ENCODE measurements at regions not wholly inside any gene's neighbourhood (a gene's known extent, or its start where the extent isn't known, plus 50 kb on each side); places are given as distances from the start of the nearest gene placed in this dataset.

DNA sequence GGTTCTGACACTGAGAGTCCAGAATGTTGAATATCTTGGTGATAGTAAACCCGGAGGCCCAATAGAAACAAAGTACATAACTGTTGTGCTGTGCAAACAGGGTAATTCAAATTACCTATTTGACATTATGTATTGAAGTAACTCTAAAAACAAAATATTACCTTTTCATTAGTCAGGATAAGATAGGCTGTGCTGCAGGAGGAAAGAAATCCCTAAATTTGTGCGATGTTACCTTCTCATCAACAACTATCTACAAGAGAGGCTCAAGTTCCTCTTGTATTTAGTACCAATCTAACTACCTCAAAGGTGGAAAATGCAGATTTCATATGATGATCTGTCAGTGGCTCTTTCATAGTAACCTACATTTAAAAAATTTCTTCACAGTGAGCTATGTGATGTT lies 367.2 kb downstream of the ZFHX3 start:
- TF ChIP-seq, protein P1, sequence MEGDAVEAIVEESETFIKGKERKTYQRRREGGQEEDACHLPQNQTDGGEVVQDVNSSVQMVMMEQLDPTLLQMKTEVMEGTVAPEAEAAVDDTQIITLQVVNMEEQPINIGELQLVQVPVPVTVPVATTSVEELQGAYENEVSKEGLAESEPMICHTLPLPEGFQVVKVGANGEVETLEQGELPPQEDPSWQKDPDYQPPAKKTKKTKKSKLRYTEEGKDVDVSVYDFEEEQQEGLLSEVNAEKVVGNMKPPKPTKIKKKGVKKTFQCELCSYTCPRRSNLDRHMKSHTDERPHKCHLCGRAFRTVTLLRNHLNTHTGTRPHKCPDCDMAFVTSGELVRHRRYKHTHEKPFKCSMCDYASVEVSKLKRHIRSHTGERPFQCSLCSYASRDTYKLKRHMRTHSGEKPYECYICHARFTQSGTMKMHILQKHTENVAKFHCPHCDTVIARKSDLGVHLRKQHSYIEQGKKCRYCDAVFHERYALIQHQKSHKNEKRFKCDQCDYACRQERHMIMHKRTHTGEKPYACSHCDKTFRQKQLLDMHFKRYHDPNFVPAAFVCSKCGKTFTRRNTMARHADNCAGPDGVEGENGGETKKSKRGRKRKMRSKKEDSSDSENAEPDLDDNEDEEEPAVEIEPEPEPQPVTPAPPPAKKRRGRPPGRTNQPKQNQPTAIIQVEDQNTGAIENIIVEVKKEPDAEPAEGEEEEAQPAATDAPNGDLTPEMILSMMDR (IDR thresholded peaks at IDR 0.05): no peak
- no peaks in the 10 kb centered on the region for H3K9me3 ChIP-seq
- intact Hi-C loops (cut with DNase I, micrococcal nuclease): no loop called here

DNA sequence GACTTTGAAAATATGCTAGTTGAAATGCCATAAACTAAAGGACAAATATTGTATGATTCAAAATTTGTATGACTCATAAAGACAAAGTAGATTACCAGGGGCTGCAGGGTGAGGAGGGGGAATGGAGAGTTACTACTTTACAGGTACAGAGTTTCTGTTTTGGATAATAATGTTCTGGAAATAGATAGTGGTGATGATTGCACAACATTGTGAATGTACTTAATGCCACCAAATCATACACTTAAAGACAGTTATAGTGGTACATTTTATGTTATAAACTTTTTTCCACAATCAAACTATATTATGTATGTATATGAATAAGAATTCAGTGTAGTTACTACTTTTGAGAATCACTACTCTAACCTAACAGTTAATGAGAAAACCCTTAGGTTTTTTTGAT lies 368.1 kb downstream of the ZFHX3 start:
- Histone ChIP-seq H3K4me3 (no peak overlapping the region), H3K4me1 (ENCODE audit: low read depth) (peaks cover 6% of the 10 kb centered on the region), H3K36me3 (ENCODE audit: low read depth) (no peaks in the 10 kb centered on the region), H3K9me3 (no peaks in the 10 kb centered on the region)
- ATAC-seq (no peak), DNase-seq (no peak)
- intact Hi-C loops (cut with DNase I, micrococcal nuclease): no loop called here
- TF ChIP-seq, protein P1 (IDR thresholded peaks at IDR 0.05): no peak

More for the DNA sequence above, 367.2 kb downstream of the ZFHX3 start:
- Histone ChIP-seq H3K36me3 (ENCODE audit: low read depth) (no peaks in the 10 kb centered on the region), H3K4me3 (no peak overlapping the region), H3K4me1 (ENCODE audit: low read depth) (peaks cover 6% of the 10 kb centered on the region)
- ATAC-seq (no peak), DNase-seq (no peak)

DNA sequence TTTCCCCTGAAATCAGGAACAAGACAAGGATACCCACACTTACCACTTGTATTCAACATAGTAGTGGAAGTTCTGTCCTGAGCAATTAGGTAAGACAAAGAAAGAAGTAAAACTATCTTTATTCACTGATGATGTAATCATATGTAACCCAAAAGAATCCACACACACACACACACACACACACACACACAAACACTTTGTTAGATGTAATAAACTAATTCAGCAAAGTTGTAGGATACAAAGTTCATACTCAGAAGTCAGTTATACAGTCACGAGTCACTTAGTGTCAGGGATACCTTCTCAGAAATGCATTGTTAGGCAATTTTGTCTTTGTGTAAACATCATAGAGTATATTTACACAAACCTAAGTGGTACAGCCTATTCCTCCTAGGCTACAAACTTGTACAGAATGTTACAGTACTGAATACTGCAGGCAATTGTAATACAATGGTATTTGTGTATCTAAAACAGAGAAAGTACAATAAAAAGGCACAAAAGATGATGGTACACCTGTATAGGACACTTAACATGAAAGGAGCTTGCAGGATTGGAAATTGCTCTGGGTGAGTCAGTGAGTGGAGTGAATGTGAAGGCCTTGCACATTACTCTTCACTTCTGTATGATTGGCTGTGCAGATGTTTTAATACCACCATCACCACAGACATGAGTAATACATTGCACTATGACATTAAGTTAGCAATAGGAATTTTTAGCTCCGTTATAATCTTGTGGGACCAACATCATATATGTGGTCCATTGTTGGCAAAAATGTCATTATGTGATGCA lies 370.1 kb downstream of the ZFHX3 start:
- Histone ChIP-seq H3K9me3 (peaks cover 8% of the 10 kb centered on the region), H3K36me3 (ENCODE audit: low read depth) (no peaks in the 10 kb centered on the region), H3K4me1 (ENCODE audit: low read depth) (peaks cover 6% of the 10 kb centered on the region), H3K4me3 (no peak overlapping the region)
- DNase-seq (peak in 1 of 3 donors; percentile 85), ATAC-seq (peak; percentile 95)
- intact Hi-C loops (cut with DNase I, micrococcal nuclease): no loop called here
- TF ChIP-seq, protein P1 (IDR thresholded peaks at IDR 0.05): no peak

DNA sequence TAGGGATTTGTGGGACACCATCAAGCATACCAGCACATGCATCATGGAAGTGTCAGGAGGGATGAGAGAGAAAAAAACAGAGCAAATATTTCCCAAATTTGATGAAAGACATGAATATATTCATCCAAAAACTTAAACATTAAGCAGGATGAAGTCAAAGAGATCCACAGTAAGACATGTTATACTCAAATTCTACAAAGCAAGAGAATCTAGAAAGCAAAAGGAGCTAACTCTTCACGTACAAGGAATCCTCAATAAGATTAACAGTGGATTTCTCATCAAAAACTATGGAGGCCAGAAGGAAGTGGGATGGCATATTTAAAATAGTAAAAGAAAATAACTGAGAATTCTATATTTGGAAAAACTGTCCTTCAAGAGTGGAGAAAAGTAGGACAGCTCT lies 374.8 kb downstream of the ZFHX3 start:
- intact Hi-C loops (cut with DNase I, micrococcal nuclease): no loop called here
- TF ChIP-seq, protein P1 (IDR thresholded peaks at IDR 0.05): no peak
- H3K4me3 ChIP-seq: no peak overlapping the region

DNA sequence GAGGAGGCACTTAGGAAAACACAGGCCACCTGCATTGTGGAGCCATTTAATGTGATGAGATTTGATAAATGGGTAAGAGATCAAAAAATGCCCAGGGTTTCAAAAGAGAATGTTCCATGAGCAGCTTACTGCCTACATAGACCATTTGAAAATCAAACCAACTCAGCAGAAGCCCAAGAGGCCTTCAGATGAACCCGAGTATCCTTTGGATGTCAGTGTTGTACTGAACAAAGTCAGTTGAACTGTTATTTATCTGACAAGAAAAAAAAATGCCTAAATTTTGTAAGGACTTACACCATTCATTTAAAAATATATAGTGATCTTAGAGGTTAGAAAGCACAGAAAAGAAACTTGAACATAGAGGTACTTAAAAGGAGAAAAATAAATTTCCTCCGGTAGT lies 381.7 kb downstream of the ZFHX3 start:
- Histone ChIP-seq H3K4me3 (no peak overlapping the region), H3K4me1 (ENCODE audit: low read depth) (peaks cover 2% of the 10 kb centered on the region), H3K36me3 (ENCODE audit: low read depth) (no peaks in the 10 kb centered on the region), H3K9me3 (no peaks in the 10 kb centered on the region)
- DNase-seq (no peak), ATAC-seq (no peak)
- intact Hi-C loops (cut with DNase I, micrococcal nuclease): no loop called here
- TF ChIP-seq, protein P1 (IDR thresholded peaks at IDR 0.05): no peak

More for the DNA sequence above, 374.8 kb downstream of the ZFHX3 start:
- ATAC-seq (no peak), DNase-seq (no peak)
- Histone ChIP-seq H3K9me3 (peaks cover 14% of the 10 kb centered on the region), H3K4me1 (ENCODE audit: low read depth) (peaks cover 2% of the 10 kb centered on the region), H3K36me3 (ENCODE audit: low read depth) (no peaks in the 10 kb centered on the region)
